ENCODE measurements at regions not wholly inside any gene's neighbourhood (a gene's known extent, or its start where the extent isn't known, plus 50 kb on each side); places are given as distances from the start of the nearest gene placed in this dataset.

DNA sequence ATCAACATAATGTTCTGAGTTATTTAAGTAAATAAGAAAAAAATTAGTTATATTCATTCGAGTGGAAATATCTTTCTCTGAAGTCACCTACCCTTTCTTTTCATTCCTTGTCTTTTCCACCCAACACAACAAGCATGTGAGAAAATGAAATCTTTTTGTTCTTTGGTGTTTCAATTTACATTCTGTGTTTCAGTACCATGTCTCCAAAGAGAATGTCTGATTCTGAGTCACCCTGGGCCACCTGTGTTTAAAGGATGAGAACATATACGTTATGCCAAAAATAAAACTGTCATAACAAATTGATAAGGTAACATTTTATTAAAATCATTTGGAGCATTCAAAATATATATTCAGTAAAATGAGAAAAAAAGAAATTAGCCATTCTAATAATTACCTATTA is 470.8 kb downstream of the ZNF804A start:
- TF ChIP-seq, protein P1, sequence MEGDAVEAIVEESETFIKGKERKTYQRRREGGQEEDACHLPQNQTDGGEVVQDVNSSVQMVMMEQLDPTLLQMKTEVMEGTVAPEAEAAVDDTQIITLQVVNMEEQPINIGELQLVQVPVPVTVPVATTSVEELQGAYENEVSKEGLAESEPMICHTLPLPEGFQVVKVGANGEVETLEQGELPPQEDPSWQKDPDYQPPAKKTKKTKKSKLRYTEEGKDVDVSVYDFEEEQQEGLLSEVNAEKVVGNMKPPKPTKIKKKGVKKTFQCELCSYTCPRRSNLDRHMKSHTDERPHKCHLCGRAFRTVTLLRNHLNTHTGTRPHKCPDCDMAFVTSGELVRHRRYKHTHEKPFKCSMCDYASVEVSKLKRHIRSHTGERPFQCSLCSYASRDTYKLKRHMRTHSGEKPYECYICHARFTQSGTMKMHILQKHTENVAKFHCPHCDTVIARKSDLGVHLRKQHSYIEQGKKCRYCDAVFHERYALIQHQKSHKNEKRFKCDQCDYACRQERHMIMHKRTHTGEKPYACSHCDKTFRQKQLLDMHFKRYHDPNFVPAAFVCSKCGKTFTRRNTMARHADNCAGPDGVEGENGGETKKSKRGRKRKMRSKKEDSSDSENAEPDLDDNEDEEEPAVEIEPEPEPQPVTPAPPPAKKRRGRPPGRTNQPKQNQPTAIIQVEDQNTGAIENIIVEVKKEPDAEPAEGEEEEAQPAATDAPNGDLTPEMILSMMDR (conservative IDR thresholded peaks at IDR 0.05), result no peak
- no peak for TF ChIP-seq ZFX (IDR thresholded peaks at IDR 0.05)

Data from C4-2B (cell line).